PC-9 (cell line): ENCODE measurements at regions not wholly inside any gene's neighbourhood (a gene's known extent, or its start where the extent isn't known, plus 50 kb on each side); places are given as distances from the start of the nearest gene placed in this dataset.
"Not testable (repeated sequence)": the region's sequence is repeated elsewhere in the genome, so short reads cannot be mapped to it uniquely, and the experiment has no call there.

Experiments
- EZH2 ChIP-seq: fragments of 200-600 bp; sonication (generic); IDR thresholded peaks from 2 replicates; pipeline ENCODE4 v1.8.0; 2017; ENCODE audit warnings: antibody characterized with exemption, low read depth
- TF ChIP-seq, protein P1 (sequence below): fragments of 200-600 bp; sonication (generic); conservative IDR thresholded peaks from 2 replicates; pipeline ENCODE4 v1.6.1; 2017; ENCODE audit warnings: mixed run types, antibody characterized with exemption, mild to moderate bottlenecking, moderate library complexity

DNA sequence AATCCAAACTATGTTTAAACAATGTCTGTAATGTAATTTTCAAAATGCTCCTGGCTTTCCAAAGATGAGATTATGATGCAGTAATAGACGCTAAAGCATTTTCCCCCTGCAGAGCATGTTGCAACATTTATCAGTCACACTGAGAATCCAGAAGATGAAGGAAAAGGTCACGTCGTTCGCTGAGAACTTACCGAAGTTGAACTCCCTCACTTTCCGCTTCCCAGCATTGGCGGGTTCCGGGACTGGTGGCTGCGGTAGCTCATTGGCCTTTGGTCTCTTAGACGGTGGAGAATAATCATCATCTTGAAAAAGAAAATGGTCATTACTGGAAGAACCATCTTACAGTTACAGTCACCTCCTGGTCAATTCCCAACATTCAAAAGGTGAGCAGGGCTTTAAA, 124.6 kb downstream of the GTF2IRD2B start:
- TF ChIP-seq, protein P1, sequence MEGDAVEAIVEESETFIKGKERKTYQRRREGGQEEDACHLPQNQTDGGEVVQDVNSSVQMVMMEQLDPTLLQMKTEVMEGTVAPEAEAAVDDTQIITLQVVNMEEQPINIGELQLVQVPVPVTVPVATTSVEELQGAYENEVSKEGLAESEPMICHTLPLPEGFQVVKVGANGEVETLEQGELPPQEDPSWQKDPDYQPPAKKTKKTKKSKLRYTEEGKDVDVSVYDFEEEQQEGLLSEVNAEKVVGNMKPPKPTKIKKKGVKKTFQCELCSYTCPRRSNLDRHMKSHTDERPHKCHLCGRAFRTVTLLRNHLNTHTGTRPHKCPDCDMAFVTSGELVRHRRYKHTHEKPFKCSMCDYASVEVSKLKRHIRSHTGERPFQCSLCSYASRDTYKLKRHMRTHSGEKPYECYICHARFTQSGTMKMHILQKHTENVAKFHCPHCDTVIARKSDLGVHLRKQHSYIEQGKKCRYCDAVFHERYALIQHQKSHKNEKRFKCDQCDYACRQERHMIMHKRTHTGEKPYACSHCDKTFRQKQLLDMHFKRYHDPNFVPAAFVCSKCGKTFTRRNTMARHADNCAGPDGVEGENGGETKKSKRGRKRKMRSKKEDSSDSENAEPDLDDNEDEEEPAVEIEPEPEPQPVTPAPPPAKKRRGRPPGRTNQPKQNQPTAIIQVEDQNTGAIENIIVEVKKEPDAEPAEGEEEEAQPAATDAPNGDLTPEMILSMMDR = not testable (repeated sequence)
- TF ChIP-seq EZH2 = not testable (repeated sequence)
